Activated naive CD8-positive, alpha-beta T cell treated with anti-CD3 and anti-CD28 coated beads for 36 hours (primary cell): ENCODE measurements at regions not wholly inside any gene's neighbourhood (a gene's known extent, or its start where the extent isn't known, plus 50 kb on each side); places are given as distances from the start of the nearest gene placed in this dataset.

Experiments used
- DNase-seq: peaks from one replicate; pipeline ENCODE4 v3.0.0; 2021
- H3K27ac Mint-ChIP-seq: one replicate; pipeline ENCODE4 v1.8.0; 2022; ENCODE audit warnings: mild to moderate bottlenecking, moderate library complexity, mixed read lengths
- H3K27me3 Mint-ChIP-seq: one replicate; pipeline ENCODE4 v1.8.0; 2022; ENCODE audit warnings: mild to moderate bottlenecking, mixed read lengths
- H3K36me3 Mint-ChIP-seq: one replicate; pipeline ENCODE4 v1.8.0; 2021; ENCODE audit warnings: mild to moderate bottlenecking, mixed read lengths
- H3K4me1 Mint-ChIP-seq: one replicate; pipeline ENCODE4 v1.8.0; 2021; ENCODE audit warnings: mixed read lengths
- H3K4me3 Mint-ChIP-seq: one replicate; pipeline ENCODE4 v1.8.0; 2022; ENCODE audit warnings: mild to moderate bottlenecking, moderate library complexity, mixed read lengths
- H3K9me3 Mint-ChIP-seq: one replicate; pipeline ENCODE4 v1.8.0; 2022; ENCODE audit warnings: mixed read lengths

DNA sequence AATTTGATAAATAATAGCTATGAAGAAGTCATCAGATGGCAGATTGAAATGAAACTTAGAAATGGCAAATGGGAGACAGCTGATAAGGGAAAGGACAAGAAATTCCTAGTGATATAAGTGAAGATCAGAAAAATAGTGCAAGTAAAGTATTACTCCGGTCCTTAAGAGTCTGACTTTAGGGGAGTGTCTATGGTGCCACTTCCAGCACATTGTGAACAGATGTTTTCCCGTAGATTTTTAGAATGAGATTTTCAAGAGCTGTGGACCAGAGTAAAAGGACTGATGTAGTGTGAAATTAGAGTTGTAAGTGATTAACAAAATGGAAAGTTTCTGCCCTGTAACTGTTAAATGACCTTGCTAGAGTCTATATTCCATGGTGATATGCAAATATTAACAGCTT, 974.8 kb upstream of the TENM4 start:
- Mint-ChIP-seq H3K4me1 (no peaks in the 10 kb centered on the region), H3K36me3 (no peaks in the 10 kb centered on the region), H3K4me3 (no peak overlapping the region), H3K27ac (no peak overlapping the region), H3K9me3 (peaks cover 12% of the 10 kb centered on the region), H3K27me3 (no peaks in the 10 kb centered on the region)
- no peak for DNase-seq

- no peaks in the 10 kb centered on the region for H3K36me3 Mint-ChIP-seq
- peaks cover 12% of the 10 kb centered on the region for H3K9me3 Mint-ChIP-seq
These were observed 973.6 kb upstream of the TENM4 start for GRCh38 chr11:80414181-80415165.

DNA sequence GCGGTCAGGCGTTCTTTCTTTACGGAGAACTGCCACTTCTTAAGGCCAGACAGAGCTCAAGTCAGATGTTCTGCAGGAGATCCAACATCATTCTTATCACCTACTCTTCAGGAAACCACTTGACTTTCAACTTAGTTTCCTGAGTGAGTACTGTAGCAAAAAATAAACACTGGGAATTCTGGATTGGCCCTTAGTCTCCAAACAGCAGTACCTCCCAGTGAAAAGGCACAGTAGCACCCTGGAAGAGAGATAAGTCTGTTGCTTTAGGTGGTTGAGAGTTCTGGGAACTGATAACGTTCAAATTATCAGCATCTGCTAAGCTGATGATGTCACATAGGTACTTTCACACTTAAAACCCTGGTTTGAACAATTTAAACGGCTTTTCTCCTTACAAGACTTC, 971.8 kb upstream of the TENM4 start:
- H3K27ac Mint-ChIP-seq = no peak overlapping the region
- no peak for DNase-seq
- H3K4me3 Mint-ChIP-seq = no peak overlapping the region
- H3K9me3 Mint-ChIP-seq = peaks cover 14% of the 10 kb centered on the region
- H3K27me3 Mint-ChIP-seq = no peaks in the 10 kb centered on the region
- no peaks in the 10 kb centered on the region for H3K4me1 Mint-ChIP-seq
- H3K36me3 Mint-ChIP-seq = no peaks in the 10 kb centered on the region

More at GRCh38 chr11:80414181-80415165, 973.6 kb upstream of the TENM4 start:
- no peak overlapping the region for H3K4me3 Mint-ChIP-seq
- no peak overlapping the region for H3K27ac Mint-ChIP-seq
- no peak for DNase-seq
- H3K4me1 Mint-ChIP-seq = no peaks in the 10 kb centered on the region
- no peaks in the 10 kb centered on the region for H3K27me3 Mint-ChIP-seq

- Mint-ChIP-seq H3K9me3 (peaks cover 2% of the 10 kb centered on the region), H3K4me3 (no peak overlapping the region), H3K27ac (no peak overlapping the region), H3K36me3 (no peaks in the 10 kb centered on the region), H3K4me1 (no peaks in the 10 kb centered on the region), H3K27me3 (no peaks in the 10 kb centered on the region)
- no peak for DNase-seq
These were observed 952.4 kb upstream of the TENM4 start for GRCh38 chr11:80393210-80393609.

DNA sequence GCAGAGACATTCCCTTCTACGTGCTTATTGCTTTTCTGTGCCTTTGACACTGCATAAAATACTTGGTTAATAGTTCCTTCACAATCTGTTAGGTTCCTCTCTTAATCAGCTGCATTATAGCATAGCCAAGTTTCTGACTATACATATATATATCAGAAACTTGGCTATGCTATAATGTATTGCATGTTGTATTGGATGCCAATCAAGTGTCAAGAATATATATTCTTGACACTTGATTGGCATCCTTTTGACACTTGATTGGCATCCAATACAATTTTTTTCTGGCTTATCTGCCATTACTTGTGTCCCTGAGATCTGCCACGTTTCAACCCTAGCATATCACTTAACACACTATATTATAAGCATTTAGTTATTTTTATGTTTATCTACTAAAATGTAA, 949.7 kb upstream of the TENM4 start:
- H3K27ac Mint-ChIP-seq = no peak overlapping the region
- no peaks in the 10 kb centered on the region for H3K27me3 Mint-ChIP-seq
- H3K36me3 Mint-ChIP-seq = no peaks in the 10 kb centered on the region
- no peak overlapping the region for H3K4me3 Mint-ChIP-seq
- no peaks in the 10 kb centered on the region for H3K4me1 Mint-ChIP-seq
- no peak for DNase-seq
- peaks cover 2% of the 10 kb centered on the region for H3K9me3 Mint-ChIP-seq

DNA sequence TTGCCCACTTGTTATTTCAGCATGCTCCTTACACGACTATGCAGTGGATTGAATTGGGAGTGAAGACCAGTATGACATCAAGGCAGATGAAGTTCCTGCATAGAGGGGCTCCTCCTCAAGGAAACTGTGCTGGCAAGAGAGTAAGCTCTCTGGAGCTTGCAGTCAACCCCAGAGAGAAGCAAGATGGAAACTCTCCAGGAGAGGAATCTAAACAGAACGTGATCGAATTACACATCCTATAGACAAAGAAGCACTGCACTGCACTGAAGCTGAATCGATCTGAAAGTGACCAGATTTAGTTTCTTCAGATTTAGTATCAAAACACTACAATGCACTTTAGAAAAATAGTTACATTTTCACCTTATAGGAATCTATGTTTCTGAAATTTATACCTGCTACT, 947.7 kb upstream of the TENM4 start:
- Mint-ChIP-seq H3K36me3 (no peaks in the 10 kb centered on the region), H3K9me3 (peaks cover 4% of the 10 kb centered on the region), H3K27me3 (no peaks in the 10 kb centered on the region), H3K4me1 (no peaks in the 10 kb centered on the region), H3K27ac (no peak overlapping the region), H3K4me3 (no peak overlapping the region)
- no peak for DNase-seq

DNA sequence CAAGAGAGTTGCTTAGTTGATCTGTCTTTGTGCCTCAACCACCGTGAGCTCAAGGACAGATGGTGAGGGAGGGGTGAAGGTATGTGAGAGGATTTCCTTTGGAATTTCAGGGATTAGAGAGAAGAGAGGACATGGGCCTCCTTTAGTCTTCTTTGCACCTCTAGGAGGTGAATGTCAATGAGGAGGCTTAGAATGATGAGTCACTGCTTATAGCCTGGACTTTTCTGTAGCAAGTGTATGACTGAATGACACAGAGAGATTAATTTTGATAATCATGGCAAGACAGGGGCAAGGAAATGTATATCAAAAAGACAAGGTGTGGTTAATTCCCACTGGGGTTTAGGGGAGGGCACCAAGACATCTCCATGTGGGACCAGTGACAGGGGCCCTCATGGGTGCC, 947.3 kb upstream of the TENM4 start:
- Mint-ChIP-seq H3K27me3 (no peaks in the 10 kb centered on the region), H3K27ac (no peak overlapping the region), H3K4me3 (no peak overlapping the region), H3K36me3 (no peaks in the 10 kb centered on the region), H3K4me1 (no peaks in the 10 kb centered on the region), H3K9me3 (peaks cover 4% of the 10 kb centered on the region)
- no peak for DNase-seq

GRCh38 chr11:80383655-80384054, 942.8 kb upstream of the TENM4 start:
- Mint-ChIP-seq H3K27ac (no peak overlapping the region), H3K9me3 (peaks cover 3% of the 10 kb centered on the region), H3K4me3 (no peak overlapping the region), H3K36me3 (no peaks in the 10 kb centered on the region), H3K27me3 (no peaks in the 10 kb centered on the region), H3K4me1 (no peaks in the 10 kb centered on the region)
- DNase-seq = no peak

DNA sequence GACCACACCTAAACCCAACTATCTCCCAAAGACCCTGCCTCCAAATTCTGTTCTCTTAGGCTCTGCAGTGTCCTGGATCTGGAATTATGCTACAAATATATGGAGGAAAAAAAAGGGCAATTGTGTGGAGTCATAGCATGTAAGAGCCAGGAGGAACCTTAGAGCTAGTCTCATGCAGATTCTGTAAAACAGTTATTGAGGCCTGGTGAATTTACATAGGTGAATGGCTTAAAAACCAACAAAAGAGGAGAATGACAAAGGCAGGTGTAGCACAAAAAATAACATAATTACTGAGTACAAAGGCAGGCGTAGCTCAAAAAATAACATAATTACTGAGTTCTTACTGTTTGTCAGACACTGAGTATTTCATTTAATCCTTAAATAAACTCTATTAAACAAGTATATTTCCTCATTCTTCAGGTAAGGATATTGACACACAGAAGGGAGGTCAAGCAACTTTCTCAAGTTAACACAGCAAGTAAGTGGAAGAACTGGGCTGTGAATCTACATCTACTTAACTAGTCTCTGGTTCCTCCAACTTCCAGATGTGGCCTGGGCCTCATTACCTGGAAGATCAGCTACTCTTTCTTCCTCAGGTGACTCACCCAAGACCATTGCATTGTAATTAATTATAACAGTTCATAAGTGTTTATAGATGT, 938.9 kb upstream of the TENM4 start:
- no peak overlapping the region for H3K27ac Mint-ChIP-seq
- H3K4me1 Mint-ChIP-seq = no peaks in the 10 kb centered on the region
- peaks cover 2% of the 10 kb centered on the region for H3K9me3 Mint-ChIP-seq
- DNase-seq = no peak
- no peak overlapping the region for H3K4me3 Mint-ChIP-seq
- no peaks in the 10 kb centered on the region for H3K36me3 Mint-ChIP-seq
- no peaks in the 10 kb centered on the region for H3K27me3 Mint-ChIP-seq

GRCh38 chr11:80371931-80372330, 931.1 kb upstream of the TENM4 start:
- DNase-seq = no peak
- Mint-ChIP-seq H3K27ac (no peak overlapping the region), H3K27me3 (no peaks in the 10 kb centered on the region), H3K36me3 (no peaks in the 10 kb centered on the region), H3K9me3 (peaks cover 3% of the 10 kb centered on the region), H3K4me3 (no peak overlapping the region), H3K4me1 (no peaks in the 10 kb centered on the region)

DNA sequence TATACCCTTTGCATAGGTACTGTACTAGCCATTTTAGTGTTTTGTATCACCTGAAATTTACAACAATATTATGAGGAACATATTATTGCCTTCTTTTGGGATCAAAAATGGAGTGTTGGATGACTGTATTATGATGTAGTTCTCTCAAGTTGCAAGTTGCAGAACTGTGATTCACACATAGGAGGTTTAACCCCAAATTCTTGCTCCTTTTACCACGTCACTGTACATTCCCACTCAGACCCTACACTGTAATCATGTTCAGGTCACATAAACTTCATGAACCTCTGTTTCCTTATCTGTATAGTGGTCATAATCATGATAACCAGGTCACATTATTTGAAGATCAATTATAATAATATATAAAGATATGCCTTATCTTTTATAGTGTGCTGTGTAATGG, 925.1 kb upstream of the TENM4 start:
- DNase-seq = no peak

DNA sequence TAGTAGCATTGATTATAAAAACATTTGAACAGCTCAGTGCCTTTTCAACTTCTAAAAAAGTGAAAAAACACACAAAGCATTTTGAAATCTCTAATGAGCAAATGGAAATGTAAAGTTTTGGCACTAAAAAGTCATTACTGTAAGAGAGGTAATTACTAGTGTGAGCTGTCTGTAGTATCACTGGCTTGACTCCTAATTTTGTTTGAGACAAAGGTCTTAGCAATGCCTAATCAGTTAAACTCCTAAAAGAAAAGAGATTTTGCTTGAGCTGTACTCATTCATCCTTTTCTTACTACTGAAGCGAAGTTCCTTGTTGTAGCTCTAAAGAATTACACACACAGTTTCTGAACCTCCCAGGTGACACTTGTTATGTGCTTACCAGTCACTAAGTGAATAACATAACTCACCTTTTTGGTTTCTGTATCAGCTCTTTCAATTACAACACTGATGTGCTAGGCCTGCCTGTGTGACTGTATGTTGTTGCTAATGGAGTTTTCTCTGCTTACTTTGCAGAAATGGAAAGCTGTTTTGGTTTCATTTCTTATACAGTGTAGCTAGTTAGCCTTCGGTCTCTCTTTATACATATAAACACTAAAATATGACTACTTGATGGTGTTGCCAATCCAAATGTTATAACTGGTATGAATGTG, 924.4 kb upstream of the TENM4 start:
- Mint-ChIP-seq H3K36me3 (no peaks in the 10 kb centered on the region), H3K27ac (no peak overlapping the region)
- DNase-seq = no peak

More for the DNA sequence above, 925.1 kb upstream of the TENM4 start:
- Mint-ChIP-seq H3K4me3 (no peak overlapping the region), H3K36me3 (no peaks in the 10 kb centered on the region), H3K9me3 (peaks cover 1% of the 10 kb centered on the region), H3K27ac (no peak overlapping the region), H3K27me3 (no peaks in the 10 kb centered on the region), H3K4me1 (no peaks in the 10 kb centered on the region)

GRCh38 chr11:80362563-80363340, 921.9 kb upstream of the TENM4 start:
- Mint-ChIP-seq H3K27ac (no peak overlapping the region), H3K9me3 (peaks cover 3% of the 10 kb centered on the region), H3K36me3 (no peaks in the 10 kb centered on the region), H3K27me3 (no peaks in the 10 kb centered on the region), H3K4me1 (no peaks in the 10 kb centered on the region), H3K4me3 (no peak overlapping the region)
- no peak for DNase-seq

More for the DNA sequence above, 924.4 kb upstream of the TENM4 start:
- Mint-ChIP-seq H3K4me1 (no peaks in the 10 kb centered on the region), H3K27me3 (no peaks in the 10 kb centered on the region), H3K9me3 (peaks cover 1% of the 10 kb centered on the region), H3K4me3 (no peak overlapping the region)

GRCh38 chr11:80355251-80355650, 914.4 kb upstream of the TENM4 start:
- Mint-ChIP-seq H3K36me3 (no peaks in the 10 kb centered on the region), H3K4me1 (no peaks in the 10 kb centered on the region), H3K4me3 (no peak overlapping the region), H3K27me3 (no peaks in the 10 kb centered on the region), H3K9me3 (peaks cover 1% of the 10 kb centered on the region), H3K27ac (no peak overlapping the region)
- DNase-seq = no peak

- Mint-ChIP-seq H3K4me3 (no peak overlapping the region), H3K27ac (no peak overlapping the region), H3K4me1 (no peaks in the 10 kb centered on the region)
These were observed 909.7 kb upstream of the TENM4 start for GRCh38 chr11:80350541-80350940.

More at GRCh38 chr11:80350541-80350940, 909.7 kb upstream of the TENM4 start:
- Mint-ChIP-seq H3K9me3 (no peaks in the 10 kb centered on the region), H3K27me3 (no peaks in the 10 kb centered on the region), H3K36me3 (no peaks in the 10 kb centered on the region)
- DNase-seq = no peak
